ENCODE measurements at regions not wholly inside any gene's neighbourhood (a gene's known extent, or its start where the extent isn't known, plus 50 kb on each side); places are given as distances from the start of the nearest gene placed in this dataset.

- H4K20me1 ChIP-seq (ENCODE audit: control insufficient read depth, extremely low read depth, insufficient read depth, low read length): no peaks in the 10 kb centered on the region
Observed at GRCh38 chr7:361680-362401, 71.9 kb downstream of the FOXL3 start.

GRCh38 chr7:362402-363096, 72.6 kb downstream of the FOXL3 start:
- dilution Hi-C loops (cut with MboI; ENCODE audit: extremely low pct_ligation_motif_present, low sequenced_read_pairs): no loop called here
- peak overlapping the region; percentile 42 for H3K4me2 ChIP-seq (ENCODE audit: control insufficient read depth, extremely low read depth, insufficient read depth, low read depth, low read length)
- H4K20me1 ChIP-seq (ENCODE audit: control insufficient read depth, extremely low read depth, insufficient read depth, low read length): no peaks in the 10 kb centered on the region
- no peaks in the 10 kb centered on the region for H3K36me3 ChIP-seq (ENCODE audit: control insufficient read depth in 2 of 2, extremely low read depth in 1 of 2, insufficient read depth in 2 of 2, low read length in 2 of 2)
- H3K9ac ChIP-seq (ENCODE audit: control insufficient read depth, extremely low read depth, insufficient read depth, low read length): peak overlapping the region; percentile 0
- no peak for TF ChIP-seq EZH2 (IDR thresholded peaks at IDR 0.05; ENCODE audit: low read length)
- TF ChIP-seq CTCF (optimal IDR thresholded peaks at IDR 0.05 in 1 of 3, IDR thresholded peaks at IDR 0.05 in 1 of 3, conservative IDR thresholded peaks at IDR 0.05 in 1 of 3; ENCODE audit: extremely low read depth in 1 of 3, insufficient read depth in 2 of 3, low read length in 3 of 3): no peak
- peak overlapping the region in 2 of 3 experiments; percentile 0 to 3 for H3K4me3 ChIP-seq (ENCODE audit: control insufficient read depth in 2 of 3, extremely low read depth in 1 of 3, insufficient read depth in 2 of 3, low read depth in 1 of 3, low read length in 3 of 3)
- DNase-seq (ENCODE audit: low read depth, low spot score) (no peak), FAIRE-seq (peak; percentile 36)
- H3K9me1 ChIP-seq (ENCODE audit: control insufficient read depth, extremely low read depth, insufficient read depth, low read length): no peaks in the 10 kb centered on the region
- H3K27ac ChIP-seq (ENCODE audit: control insufficient read depth, insufficient read depth, low read length): no peak overlapping the region
- no peaks in the 10 kb centered on the region for H3K79me2 ChIP-seq (ENCODE audit: control insufficient read depth, insufficient read depth, low read length)
- H3K4me1 ChIP-seq (ENCODE audit: control insufficient read depth, extremely low read depth, insufficient read depth, low read length): peaks cover 41% of the 10 kb centered on the region
- H2AFZ ChIP-seq (ENCODE audit: control insufficient read depth, low read length): peak overlapping the region; percentile 77
- H3K9me3 ChIP-seq (ENCODE audit: control insufficient read depth, low read depth, low read length): no peaks in the 10 kb centered on the region
- no peaks in the 10 kb centered on the region for H3K27me3 ChIP-seq (ENCODE audit: control insufficient read depth, extremely low read depth, insufficient read depth, low read length)

More at GRCh38 chr7:361680-362401, 71.9 kb downstream of the FOXL3 start:
- Histone ChIP-seq H3K9ac (ENCODE audit: control insufficient read depth, extremely low read depth, insufficient read depth, low read length) (peak overlapping the region; percentile 0), H3K4me2 (ENCODE audit: control insufficient read depth, extremely low read depth, insufficient read depth, low read depth, low read length) (peak overlapping the region; percentile 42), H3K4me3 (ENCODE audit: control insufficient read depth in 2 of 3, extremely low read depth in 1 of 3, insufficient read depth in 2 of 3, low read depth in 1 of 3, low read length in 3 of 3) (peak overlapping the region in 2 of 3 experiments; percentile 0 to 3), H3K36me3 (ENCODE audit: control insufficient read depth in 2 of 2, extremely low read depth in 1 of 2, insufficient read depth in 2 of 2, low read length in 2 of 2) (no peaks in the 10 kb centered on the region), H3K4me1 (ENCODE audit: control insufficient read depth, extremely low read depth, insufficient read depth, low read length) (peaks cover 39% of the 10 kb centered on the region), H3K9me3 (ENCODE audit: control insufficient read depth, low read depth, low read length) (no peaks in the 10 kb centered on the region), H3K27me3 (ENCODE audit: control insufficient read depth, extremely low read depth, insufficient read depth, low read length) (no peaks in the 10 kb centered on the region), H3K9me1 (ENCODE audit: control insufficient read depth, extremely low read depth, insufficient read depth, low read length) (no peaks in the 10 kb centered on the region), H3K79me2 (ENCODE audit: control insufficient read depth, insufficient read depth, low read length) (no peaks in the 10 kb centered on the region), H2AFZ (ENCODE audit: control insufficient read depth, low read length) (no peak overlapping the region), H3K27ac (ENCODE audit: control insufficient read depth, insufficient read depth, low read length) (no peak overlapping the region)
- no peak for TF ChIP-seq EZH2 (IDR thresholded peaks at IDR 0.05; ENCODE audit: low read length)
- FAIRE-seq (peak; percentile 39), DNase-seq (ENCODE audit: low read depth, low spot score) (no peak)
- dilution Hi-C loops (cut with MboI; ENCODE audit: extremely low pct_ligation_motif_present, low sequenced_read_pairs): no loop called here

All from keratinocyte (primary cell).